ENCODE measurements at regions not wholly inside any gene's neighbourhood (a gene's known extent, or its start where the extent isn't known, plus 50 kb on each side); places are given as distances from the start of the nearest gene placed in this dataset.

DNA sequence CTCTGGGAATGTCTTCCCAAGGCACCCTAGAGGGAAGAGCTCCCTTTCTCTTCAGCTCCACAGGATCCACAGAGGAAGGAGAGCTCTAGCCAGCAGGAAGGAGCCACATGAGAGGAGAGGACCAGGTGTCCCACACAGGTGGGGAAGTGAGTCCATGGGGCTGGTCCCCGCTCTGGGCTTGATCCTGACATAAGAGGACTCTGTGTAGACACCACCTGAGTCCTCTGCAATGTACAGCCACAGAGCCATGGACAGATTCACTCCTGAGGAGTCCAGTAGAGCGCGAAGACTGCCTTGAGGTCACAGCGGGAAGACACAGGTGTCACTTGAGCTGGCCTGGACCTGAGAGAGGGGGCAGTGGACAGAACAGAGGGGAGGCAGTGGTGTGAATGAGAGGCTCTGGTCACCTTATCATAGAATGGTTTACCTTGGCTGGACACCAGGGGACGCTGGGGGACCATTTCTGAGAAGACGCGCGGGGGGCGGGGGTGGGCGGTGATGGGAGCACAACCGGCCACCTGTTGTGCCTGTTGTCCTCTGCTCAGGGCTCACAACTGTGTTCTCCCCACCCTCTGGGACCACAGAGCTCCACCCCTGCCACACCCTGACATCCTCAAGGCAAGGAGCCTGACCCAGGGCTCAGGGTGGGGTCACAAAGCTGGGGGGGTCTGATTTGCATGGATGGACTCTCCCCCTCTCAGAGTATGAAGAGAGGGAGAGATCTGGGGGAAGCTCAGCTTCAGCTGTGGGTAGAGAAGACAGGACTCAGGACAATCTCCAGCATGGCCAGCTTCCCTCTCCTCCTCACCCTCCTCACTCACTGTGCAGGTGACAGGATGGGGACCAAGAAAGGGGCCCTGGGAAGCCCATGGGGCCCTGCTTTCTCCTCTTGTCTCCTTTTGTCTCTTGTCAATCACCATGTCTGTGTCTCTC lies 128.2 kb downstream of the ZNF280B start:
- TF ChIP-seq, protein P1, sequence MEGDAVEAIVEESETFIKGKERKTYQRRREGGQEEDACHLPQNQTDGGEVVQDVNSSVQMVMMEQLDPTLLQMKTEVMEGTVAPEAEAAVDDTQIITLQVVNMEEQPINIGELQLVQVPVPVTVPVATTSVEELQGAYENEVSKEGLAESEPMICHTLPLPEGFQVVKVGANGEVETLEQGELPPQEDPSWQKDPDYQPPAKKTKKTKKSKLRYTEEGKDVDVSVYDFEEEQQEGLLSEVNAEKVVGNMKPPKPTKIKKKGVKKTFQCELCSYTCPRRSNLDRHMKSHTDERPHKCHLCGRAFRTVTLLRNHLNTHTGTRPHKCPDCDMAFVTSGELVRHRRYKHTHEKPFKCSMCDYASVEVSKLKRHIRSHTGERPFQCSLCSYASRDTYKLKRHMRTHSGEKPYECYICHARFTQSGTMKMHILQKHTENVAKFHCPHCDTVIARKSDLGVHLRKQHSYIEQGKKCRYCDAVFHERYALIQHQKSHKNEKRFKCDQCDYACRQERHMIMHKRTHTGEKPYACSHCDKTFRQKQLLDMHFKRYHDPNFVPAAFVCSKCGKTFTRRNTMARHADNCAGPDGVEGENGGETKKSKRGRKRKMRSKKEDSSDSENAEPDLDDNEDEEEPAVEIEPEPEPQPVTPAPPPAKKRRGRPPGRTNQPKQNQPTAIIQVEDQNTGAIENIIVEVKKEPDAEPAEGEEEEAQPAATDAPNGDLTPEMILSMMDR (conservative IDR thresholded peaks at IDR 0.05; ENCODE audit: low read length): peak; percentile 80
- TF ChIP-seq EZH2phosphoT487 (IDR thresholded peaks at IDR 0.05; ENCODE audit: borderline replicate concordance, low read depth, low read length): no peak
